GM12891 (cell line): ENCODE measurements at regions not wholly inside any gene's neighbourhood (a gene's known extent, or its start where the extent isn't known, plus 50 kb on each side); places are given as distances from the start of the nearest gene placed in this dataset.
A peak's percentile ranks its signal among the peaks of the same experiment; 100 is the strongest.

Experiments used
- DNase-seq: peaks from one replicate; pipeline ENCODE4 v3.0.0; 2011; ENCODE audit warnings: low spot score; ENCODE audit not compliant: insufficient read length
- FAIRE-seq: peaks from 2 replicates; lab custom pipeline; 2011; peaks lifted over from hg19 to GRCh38; lab: Jason Lieb, UNC
- PAX5 ChIP-seq: IDR thresholded peaks from 2 replicates; pipeline ENCODE4 v1.6.1; 2011; ENCODE audit warnings: low read length, moderate library complexity, mild to moderate bottlenecking; ENCODE audit not compliant: insufficient read depth, severe bottlenecking
- POLR2A ChIP-seq: IDR thresholded peaks from 2 replicates; pipeline ENCODE4 v1.6.1; 2011; ENCODE audit warnings: low read depth, low read length, control low read depth
- POLR2AphosphoS5 ChIP-seq: IDR thresholded peaks from 2 replicates; pipeline ENCODE4 v1.6.1; 2011; ENCODE audit warnings: low read depth, low read length, control low read depth
- POU2F2 ChIP-seq: IDR thresholded peaks from 2 replicates; pipeline ENCODE4 v1.6.1; 2011; ENCODE audit warnings: low read depth, mild to moderate bottlenecking, control low read depth, low read length, moderate library complexity
- SPI1 ChIP-seq: IDR thresholded peaks from 2 replicates; pipeline ENCODE4 v1.6.1; 2011; ENCODE audit warnings: low read depth, low read length, control low read depth
- TAF1 ChIP-seq: IDR thresholded peaks from 2 replicates; pipeline ENCODE4 v1.6.1; 2011; ENCODE audit warnings: low read depth, low read length, control low read depth

DNA sequence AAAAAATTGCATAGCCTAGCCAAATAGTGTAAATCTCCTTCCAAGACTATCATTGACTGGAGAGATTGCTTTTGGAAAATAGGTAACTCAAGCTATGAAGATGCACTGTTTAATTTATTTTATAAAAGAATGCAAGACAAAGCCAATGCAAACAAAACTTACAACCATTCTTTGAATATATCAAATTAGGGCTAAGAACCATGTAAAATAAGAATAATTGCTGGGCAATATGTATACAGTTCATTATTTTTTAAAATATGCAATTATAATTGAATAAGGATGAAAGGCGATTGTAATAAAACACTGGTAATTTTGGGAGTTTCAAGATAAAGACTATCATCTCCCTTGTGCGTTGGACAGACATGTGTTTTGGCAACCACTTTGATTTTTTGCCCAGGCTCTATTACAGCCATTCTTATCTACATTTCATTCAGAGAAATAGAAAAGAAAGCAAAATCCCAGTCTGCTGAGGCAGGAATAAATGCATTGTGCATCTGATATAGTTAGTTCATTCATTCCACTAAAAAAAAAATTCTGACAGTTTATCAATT, 242.3 kb upstream of the ROBO1 start:
- TF ChIP-seq TAF1 (no peak), POU2F2 (no peak), PAX5 (no peak), POLR2AphosphoS5 (no peak), SPI1 (no peak), POLR2A (no peak)
- FAIRE-seq (no peak), DNase-seq (no peak)

DNA sequence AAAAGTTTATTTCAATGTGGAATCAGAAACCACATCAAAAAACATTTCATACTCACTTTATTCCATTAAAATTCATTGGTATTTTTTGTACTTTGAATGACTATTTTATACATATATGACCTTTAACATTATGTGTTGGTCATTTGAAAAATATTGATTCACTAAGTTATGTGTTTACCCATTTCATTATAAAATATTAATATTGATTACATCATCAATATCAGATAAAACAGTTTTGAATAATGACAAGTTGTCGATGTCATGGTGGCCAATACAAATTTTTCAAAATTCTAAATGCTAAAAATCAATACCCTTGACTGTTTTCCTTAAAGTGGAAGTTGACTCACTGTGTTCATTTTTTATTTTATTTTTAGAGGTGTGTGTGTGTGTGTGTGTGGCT, 239.7 kb upstream of the ROBO1 start:
- FAIRE-seq = no peak
- TF ChIP-seq TAF1 (no peak), SPI1 (no peak), POLR2AphosphoS5 (no peak), POU2F2 (no peak), POLR2A (no peak), PAX5 (no peak)
- DNase-seq = no peak

DNA sequence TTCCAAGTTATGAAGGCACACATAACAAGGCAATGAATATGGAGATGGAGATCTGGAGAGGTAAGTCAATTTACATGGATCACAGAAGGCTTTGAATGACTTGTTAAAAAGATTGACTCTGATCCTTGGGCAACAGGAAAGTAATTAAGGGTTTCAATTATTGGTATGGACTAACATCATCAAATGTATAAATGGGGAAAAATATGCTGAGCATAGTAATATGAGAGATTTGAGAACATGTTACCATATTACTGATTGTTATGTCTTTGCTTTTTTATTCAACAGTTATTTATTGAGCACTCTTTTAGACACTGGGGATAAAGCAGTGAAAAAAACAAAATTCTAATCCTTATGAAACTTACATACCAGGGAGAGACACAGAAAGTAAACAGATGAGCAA, 238.5 kb upstream of the ROBO1 start:
- no peak for TF ChIP-seq POU2F2
- TF ChIP-seq POLR2A = no peak
- no peak for TF ChIP-seq PAX5
- TF ChIP-seq SPI1 = no peak
- no peak for TF ChIP-seq TAF1
- DNase-seq = no peak
- no peak for FAIRE-seq

DNA sequence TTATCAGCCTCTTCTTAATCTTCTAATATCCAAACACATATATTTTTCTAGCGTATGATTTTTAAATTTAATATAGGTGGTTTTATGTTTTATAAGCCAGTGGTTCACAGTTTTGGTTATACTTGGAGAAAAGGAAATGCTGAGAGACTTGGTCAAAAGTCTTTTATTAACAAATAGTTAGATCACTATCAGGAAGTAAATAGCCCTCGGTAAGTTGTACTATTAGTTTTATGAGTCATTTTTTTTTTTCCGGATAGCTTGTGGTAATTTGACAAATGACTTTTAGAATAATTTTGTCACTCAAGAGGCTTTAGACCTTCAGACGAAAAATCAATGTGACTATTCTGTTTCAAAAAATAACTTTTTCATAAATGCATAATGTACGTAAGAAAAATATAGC, 232.2 kb upstream of the ROBO1 start:
- no peak for DNase-seq
- no peak for FAIRE-seq
- no peak for TF ChIP-seq POLR2A

- TF ChIP-seq SPI1 (peak; percentile 38), TAF1 (no peak)
- FAIRE-seq (no peak), DNase-seq (no peak)
Observed at GRCh38 chr3:79994397-79994796, 226.6 kb upstream of the ROBO1 start.

- DNase-seq (no peak), FAIRE-seq (no peak)
- TF ChIP-seq POLR2A (no peak), POLR2AphosphoS5 (no peak), POU2F2 (no peak)
Observed at GRCh38 chr3:79986338-79986737, 218.5 kb upstream of the ROBO1 start.

DNA sequence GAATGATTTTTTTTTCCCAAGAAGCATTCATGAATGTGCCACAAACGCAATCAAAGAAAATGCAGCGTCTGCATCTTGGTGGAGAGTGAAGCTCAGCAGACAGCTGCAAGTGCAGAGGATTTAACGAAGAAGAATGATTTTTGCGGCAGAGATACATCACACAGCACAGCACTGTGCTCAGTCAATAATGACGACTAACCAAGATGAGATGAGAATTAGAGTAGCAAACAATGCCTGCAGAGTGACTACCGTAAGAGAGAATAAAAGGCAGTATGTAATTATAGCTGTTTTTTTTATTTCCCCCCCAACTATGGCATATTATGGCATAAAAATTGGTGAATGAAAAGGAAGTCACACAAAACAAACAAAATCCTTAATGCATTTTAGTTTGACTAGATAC, 218.0 kb upstream of the ROBO1 start:
- TF ChIP-seq SPI1 (no peak), POLR2AphosphoS5 (no peak), POLR2A (no peak), TAF1 (no peak), PAX5 (no peak), POU2F2 (no peak)
- FAIRE-seq (no peak), DNase-seq (no peak)

GRCh38 chr3:79983118-79983517, 215.3 kb upstream of the ROBO1 start:
- FAIRE-seq (no peak), DNase-seq (no peak)
- TF ChIP-seq PAX5 (no peak), POLR2A (no peak), POLR2AphosphoS5 (no peak), SPI1 (no peak), TAF1 (no peak), POU2F2 (no peak)

DNA sequence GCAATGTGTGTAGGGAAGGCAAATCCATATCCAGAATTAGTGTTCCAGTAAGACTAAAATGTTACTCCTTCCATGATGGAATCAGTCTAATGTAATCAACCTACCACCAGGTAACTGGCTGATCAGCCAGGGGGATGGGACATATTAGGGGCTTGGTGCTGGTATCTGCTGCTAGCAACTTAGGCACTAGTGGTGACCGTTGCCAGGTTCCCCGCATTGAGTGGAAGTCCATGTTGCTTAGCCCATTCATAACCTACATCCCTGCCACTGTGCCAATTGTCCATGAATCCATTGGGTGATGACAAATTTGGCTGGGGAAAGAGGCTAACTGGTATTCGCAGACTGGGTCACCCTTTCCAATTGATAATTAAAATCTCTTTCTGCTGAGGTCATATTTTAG, 212.2 kb upstream of the ROBO1 start:
- DNase-seq (no peak), FAIRE-seq (no peak)
- TF ChIP-seq POU2F2 (no peak), POLR2A (no peak), POLR2AphosphoS5 (no peak), PAX5 (no peak), TAF1 (no peak), SPI1 (no peak)

DNA sequence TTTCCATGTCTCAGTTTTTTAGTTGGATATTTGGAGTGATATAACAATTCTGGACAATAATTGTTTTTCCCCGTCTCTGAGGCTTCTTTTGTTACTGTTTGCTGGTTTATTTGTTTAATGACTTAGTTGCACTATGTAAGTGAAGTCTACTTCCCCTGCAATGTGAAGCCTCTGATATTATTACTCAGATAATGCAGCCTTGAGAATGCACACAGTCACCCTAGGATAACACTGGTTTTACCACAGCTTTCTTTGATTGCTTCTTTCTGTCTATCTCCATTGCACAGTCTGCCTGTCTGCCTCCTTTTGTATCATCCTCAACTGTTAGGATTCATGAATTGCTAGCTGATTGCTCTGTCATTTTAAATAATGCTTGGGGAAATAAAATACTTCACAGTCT, 208.7 kb upstream of the ROBO1 start:
- TF ChIP-seq POU2F2 (no peak), PAX5 (no peak), TAF1 (no peak), POLR2AphosphoS5 (no peak), POLR2A (no peak), SPI1 (no peak)
- FAIRE-seq (no peak), DNase-seq (no peak)

- FAIRE-seq (no peak), DNase-seq (no peak)
- TF ChIP-seq POLR2AphosphoS5 (no peak), SPI1 (no peak), TAF1 (no peak), POLR2A (no peak), POU2F2 (no peak), PAX5 (no peak)
Observed at GRCh38 chr3:79973917-79974595, 206.3 kb upstream of the ROBO1 start.
